ENCODE measurements at regions not wholly inside any gene's neighbourhood (a gene's known extent, or its start where the extent isn't known, plus 50 kb on each side); places are given as distances from the start of the nearest gene placed in this dataset.
"Not testable (repeated sequence)": the region's sequence is repeated elsewhere in the genome, so short reads cannot be mapped to it uniquely, and the experiment has no call there.

- DNase-seq (ENCODE audit: low read depth, low spot score), result no peak
- Histone ChIP-seq H3K4me3 (no peak overlapping the region), H3K36me3 (ENCODE audit: insufficient read depth, low read length) (no peaks in the 10 kb centered on the region), H3K9me3 (ENCODE audit: low read depth, low read length) (no peaks in the 10 kb centered on the region), H3K9ac (ENCODE audit: insufficient read length) (no peak overlapping the region), H3K27ac (no peak overlapping the region)
- TF ChIP-seq POLR2AphosphoS5 (IDR thresholded peaks at IDR 0.05; ENCODE audit: borderline replicate concordance, low read depth, low read length) (no peak), FOXP2 (optimal IDR thresholded peaks at IDR 0.05; ENCODE audit: control extremely low read depth, extremely low read length, insufficient read depth) (no peak), EZH2 (IDR thresholded peaks at IDR 0.05) (no peak)
These were observed 204.6 kb upstream of the APCDD1 start for GRCh38 chr18:10249801-10250200.

GRCh38 chr18:10252494-10252893, 201.9 kb upstream of the APCDD1 start:
- Histone ChIP-seq H3K9ac (ENCODE audit: insufficient read length) (no peak overlapping the region), H3K27ac (no peak overlapping the region), H3K9me3 (ENCODE audit: low read depth, low read length) (no peaks in the 10 kb centered on the region), H3K36me3 (ENCODE audit: insufficient read depth, low read length) (no peaks in the 10 kb centered on the region), H3K4me3 (no peak overlapping the region)
- no peak for DNase-seq (ENCODE audit: low read depth, low spot score)
- TF ChIP-seq EZH2 (IDR thresholded peaks at IDR 0.05) (no peak), POLR2AphosphoS5 (IDR thresholded peaks at IDR 0.05; ENCODE audit: borderline replicate concordance, low read depth, low read length) (no peak), FOXP2 (optimal IDR thresholded peaks at IDR 0.05; ENCODE audit: control extremely low read depth, extremely low read length, insufficient read depth) (no peak)

- no peak overlapping the region for H3K27ac ChIP-seq
- H3K4me3 ChIP-seq, result no peak overlapping the region
- no peaks in the 10 kb centered on the region for H3K9me3 ChIP-seq (ENCODE audit: low read depth, low read length)
- TF ChIP-seq FOXP2 (optimal IDR thresholded peaks at IDR 0.05; ENCODE audit: control extremely low read depth, extremely low read length, insufficient read depth) (no peak), POLR2AphosphoS5 (IDR thresholded peaks at IDR 0.05; ENCODE audit: borderline replicate concordance, low read depth, low read length) (no peak), EZH2 (IDR thresholded peaks at IDR 0.05) (no peak)
- DNase-seq (ENCODE audit: low read depth, low spot score), result no peak
- no peak overlapping the region for H3K9ac ChIP-seq (ENCODE audit: insufficient read length)
- no peaks in the 10 kb centered on the region for H3K36me3 ChIP-seq (ENCODE audit: insufficient read depth, low read length)
These were observed 201.3 kb upstream of the APCDD1 start for GRCh38 chr18:10252952-10253705.

- H3K4me3 ChIP-seq; H3K36me3 ChIP-seq (ENCODE audit: insufficient read depth, low read length); H3K9ac ChIP-seq (ENCODE audit: insufficient read length); H3K9me3 ChIP-seq (ENCODE audit: low read depth, low read length); DNase-seq (ENCODE audit: low read depth, low spot score); H3K27ac ChIP-seq: not testable (repeated sequence)
These were observed 198.2 kb upstream of the APCDD1 start for GRCh38 chr18:10256276-10256675.

GRCh38 chr18:10258836-10259474, 195.5 kb upstream of the APCDD1 start:
- H3K9ac ChIP-seq (ENCODE audit: insufficient read length), result no peak overlapping the region
- no peak for DNase-seq (ENCODE audit: low read depth, low spot score)
- no peak for TF ChIP-seq FOXP2 (optimal IDR thresholded peaks at IDR 0.05; ENCODE audit: control extremely low read depth, extremely low read length, insufficient read depth)
- no peak for TF ChIP-seq EZH2 (IDR thresholded peaks at IDR 0.05)
- no peak for TF ChIP-seq POLR2AphosphoS5 (IDR thresholded peaks at IDR 0.05; ENCODE audit: borderline replicate concordance, low read depth, low read length)
- H3K36me3 ChIP-seq (ENCODE audit: insufficient read depth, low read length), result no peaks in the 10 kb centered on the region
- no peak overlapping the region for H3K27ac ChIP-seq
- H3K4me3 ChIP-seq, result no peak overlapping the region
- no peaks in the 10 kb centered on the region for H3K9me3 ChIP-seq (ENCODE audit: low read depth, low read length)

- no peak overlapping the region for H3K4me3 ChIP-seq
- TF ChIP-seq FOXP2 (optimal IDR thresholded peaks at IDR 0.05; ENCODE audit: control extremely low read depth, extremely low read length, insufficient read depth) (no peak), EZH2 (IDR thresholded peaks at IDR 0.05) (no peak), POLR2AphosphoS5 (IDR thresholded peaks at IDR 0.05; ENCODE audit: borderline replicate concordance, low read depth, low read length) (no peak)
- H3K36me3 ChIP-seq (ENCODE audit: insufficient read depth, low read length), result no peaks in the 10 kb centered on the region
- H3K27ac ChIP-seq, result no peak overlapping the region
- H3K9me3 ChIP-seq (ENCODE audit: low read depth, low read length), result no peaks in the 10 kb centered on the region
- DNase-seq (ENCODE audit: low read depth, low spot score), result no peak
- no peak overlapping the region for H3K9ac ChIP-seq (ENCODE audit: insufficient read length)
These were observed 194.5 kb upstream of the APCDD1 start for GRCh38 chr18:10259901-10260300.

GRCh38 chr18:10261344-10262276, 192.8 kb upstream of the APCDD1 start:
- TF ChIP-seq POLR2AphosphoS5 (IDR thresholded peaks at IDR 0.05; ENCODE audit: borderline replicate concordance, low read depth, low read length) (no peak), FOXP2 (optimal IDR thresholded peaks at IDR 0.05; ENCODE audit: control extremely low read depth, extremely low read length, insufficient read depth) (no peak), EZH2 (IDR thresholded peaks at IDR 0.05) (no peak)
- Histone ChIP-seq H3K9ac (ENCODE audit: insufficient read length) (no peak overlapping the region), H3K9me3 (ENCODE audit: low read depth, low read length) (no peaks in the 10 kb centered on the region), H3K4me3 (no peak overlapping the region), H3K27ac (no peak overlapping the region), H3K36me3 (ENCODE audit: insufficient read depth, low read length) (no peaks in the 10 kb centered on the region)
- no peak for DNase-seq (ENCODE audit: low read depth, low spot score)

GRCh38 chr18:10262566-10262965, 191.9 kb upstream of the APCDD1 start:
- no peak for DNase-seq (ENCODE audit: low read depth, low spot score)
- Histone ChIP-seq H3K27ac (peak overlapping the region; percentile 39; the same call in 1 of the 2 replicates), H3K4me3 (no peak overlapping the region), H3K36me3 (ENCODE audit: insufficient read depth, low read length) (no peaks in the 10 kb centered on the region), H3K9ac (ENCODE audit: insufficient read length) (no peak overlapping the region), H3K9me3 (ENCODE audit: low read depth, low read length) (no peaks in the 10 kb centered on the region)
- TF ChIP-seq FOXP2 (optimal IDR thresholded peaks at IDR 0.05; ENCODE audit: control extremely low read depth, extremely low read length, insufficient read depth) (no peak), POLR2AphosphoS5 (IDR thresholded peaks at IDR 0.05; ENCODE audit: borderline replicate concordance, low read depth, low read length) (no peak), EZH2 (IDR thresholded peaks at IDR 0.05) (no peak)
